H1 (cell line): ENCODE measurements at regions not wholly inside any gene's neighbourhood (a gene's known extent, or its start where the extent isn't known, plus 50 kb on each side); places are given as distances from the start of the nearest gene placed in this dataset.

Source experiments
- SIN3A ChIP-seq, 2 experiments: IDR thresholded peaks in 1 of 2; conservative IDR thresholded peaks in 1 of 2; 2 replicates each; pipeline ENCODE4 v1.6.1; 2011 to 2012; ENCODE audit warnings: low read length in 2 of 2, improper control_type of control experiment in 1 of 2, low read depth in 1 of 2, mild to moderate bottlenecking in 1 of 2
- TAF1 ChIP-seq: IDR thresholded peaks from 2 replicates; pipeline ENCODE4 v1.6.1; 2011; ENCODE audit warnings: mild to moderate bottlenecking, low read depth, low read length

DNA sequence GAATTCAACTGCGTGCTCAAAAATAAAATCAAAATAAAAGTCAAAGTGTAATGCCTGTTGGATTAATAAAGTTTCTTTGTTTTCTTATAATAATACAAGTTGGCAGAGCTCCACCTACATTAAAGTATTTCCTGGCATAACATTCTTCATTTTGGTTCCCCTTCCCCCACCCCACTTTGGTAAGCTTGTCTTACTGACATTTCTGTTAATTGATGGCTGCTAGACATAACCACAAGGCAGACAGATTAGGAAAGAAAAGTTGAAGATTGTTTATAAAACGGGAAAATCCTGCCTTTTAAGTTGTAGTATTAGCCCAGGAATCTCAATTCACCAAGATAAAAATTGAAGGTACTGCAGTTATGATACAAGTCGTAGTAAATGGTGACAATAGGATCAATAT is 246.5 kb upstream of the RPS6KA3 start (continued):
- TF ChIP-seq SIN3A (conservative IDR thresholded peaks at IDR 0.05 in 1 of 2, IDR thresholded peaks at IDR 0.05 in 1 of 2; ENCODE audit: low read depth in 1 of 2, low read length in 2 of 2) = no peak
- TF ChIP-seq TAF1 = no peak
